Heart right ventricle (tissue), 16 donors: ENCODE measurements at regions not wholly inside any gene's neighbourhood (a gene's known extent, or its start where the extent isn't known, plus 50 kb on each side); places are given as distances from the start of the nearest gene placed in this dataset.

ENCODE experiments used
- ATAC-seq, 8 donors: fragments of 200-7000 bp; cut with Tn5 transposase; one replicate each; pipeline ENCODE4 v1.9.1; 2020; ENCODE audit warnings: mild to moderate bottlenecking in 8 of 8, moderate library complexity in 8 of 8, moderate number of reproducible peaks in 1 of 8
- DNase-seq, 2 donors: peaks; one replicate each; pipeline ENCODE4 v3.0.0-alpha.2; 2020
- H3K27ac ChIP-seq, 10 donors: fragments of 200-600 bp; sonication (generic) in 2 of 10; one replicate each; pipeline versions ENCODE4 v1.5.0 to v1.8.0; 2020 to 2022; ENCODE audit warnings: mild to moderate bottlenecking in 3 of 10
- H3K27me3 ChIP-seq, 7 donors: fragments of 200-600 bp; one replicate each; pipeline ENCODE4 v1.8.0; 2021 to 2022; ENCODE audit warnings: mild to moderate bottlenecking in 2 of 7
- H3K36me3 ChIP-seq, 9 donors: fragments of 200-600 bp; sonication (generic) in 1 of 9; one replicate each; pipeline versions ENCODE4 v1.5.0 to v1.8.0; 2020 to 2022; ENCODE audit warnings: mild to moderate bottlenecking in 2 of 9
- H3K4me1 ChIP-seq, 9 donors: fragments of 200-600 bp; sonication (generic) in 1 of 9; one replicate each; pipeline versions ENCODE4 v1.5.0 to v1.8.0; 2020 to 2022; ENCODE audit warnings: mild to moderate bottlenecking in 4 of 9
- H3K4me3 ChIP-seq, 10 donors: fragments of 200-600 bp; sonication (generic) in 2 of 10; one replicate each; pipeline versions ENCODE4 v1.5.0 to v1.8.0; 2020 to 2022; ENCODE audit warnings: mild to moderate bottlenecking in 7 of 10, moderate library complexity in 2 of 10
- H3K9me3 ChIP-seq, 11 donors: fragments of 200-600 bp in 10 of 11; sonication (generic) in 2 of 11; one replicate each; pipeline versions ENCODE4 v1.5.0 to v1.8.0; 2013 to 2022; ENCODE audit warnings: mild to moderate bottlenecking in 2 of 11, control low read depth in 1 of 11, moderate library complexity in 1 of 11
- WGBS, 2 donors: extraction: QIAGEN DNeasy Blood & Tissue Kit; methylation state at CpG; one replicate each; pipeline ENCODE4 v1.1.7; 2013; ENCODE audit warnings: inconsistent platforms in 1 of 2; 5-methylcytosine and 5-hydroxymethylcytosine counted together
- intact Hi-C, 10 donors: fragments of 100-400 bp; cut with DNase I; formaldehyde crosslinking; loops; one replicate each; pipeline versions ENCODE4 v1.11.1 to v1.14.2; 2022
- TF ChIP-seq, protein P1 (sequence below), 9 donors: fragments of 200-600 bp; sonication (generic) in 2 of 9; IDR thresholded peaks; one replicate each; pipeline versions ENCODE4 v1.5.0 to v1.8.0; 2021 to 2022; ENCODE audit warnings: antibody characterized with exemption in 9 of 9, mild to moderate bottlenecking in 5 of 9, moderate library complexity in 1 of 9
- donor health status: Arrhythmogenic right ventricular cardiomyopathy.
- donor health status: ischemic (EF 13 %, LVEDD 7.1; RV severe dilation, severe dysfunction).
- donor health status: healthy with polysubstance abuse.
- donor health status: DM: no; HTN: yes; CAD: no.
- donor health status: DM: no; HTN: no; CAD: no.
- donor health status: ischemic (EF 25% LVEDD 6.9; RV normal size, moderate dysfunction).
- donor health status: ischemic (EF 25% LVEDD 5.7; RV mildly dilated, moderate dysfunction).
- donor health status: healthy.
- donor health status: DM: yes; HTN: yes; CAD: no.
- donor health status: Ischemic cardiomyopathy.
- donor health status: ischemic (EF 35%, LVEDD 5.7; RV mildly dilated, moderate dysfunction).
- donor health status: nonischemic (EF 11% LVEDD 7.7; RV severe dilation, severe dysfunction).
- donor health status: DM: yes; HTN: yes; CAD: no.
- donor health status: PGD.
- donor health status: ischemic (EF 29% LVEDD 5.4; RV normal size, mild dysfunction).
- donor health status: nonischemic (EF 23%, LVEDD 6.1; RV moderate dilation, normal function).

DNA sequence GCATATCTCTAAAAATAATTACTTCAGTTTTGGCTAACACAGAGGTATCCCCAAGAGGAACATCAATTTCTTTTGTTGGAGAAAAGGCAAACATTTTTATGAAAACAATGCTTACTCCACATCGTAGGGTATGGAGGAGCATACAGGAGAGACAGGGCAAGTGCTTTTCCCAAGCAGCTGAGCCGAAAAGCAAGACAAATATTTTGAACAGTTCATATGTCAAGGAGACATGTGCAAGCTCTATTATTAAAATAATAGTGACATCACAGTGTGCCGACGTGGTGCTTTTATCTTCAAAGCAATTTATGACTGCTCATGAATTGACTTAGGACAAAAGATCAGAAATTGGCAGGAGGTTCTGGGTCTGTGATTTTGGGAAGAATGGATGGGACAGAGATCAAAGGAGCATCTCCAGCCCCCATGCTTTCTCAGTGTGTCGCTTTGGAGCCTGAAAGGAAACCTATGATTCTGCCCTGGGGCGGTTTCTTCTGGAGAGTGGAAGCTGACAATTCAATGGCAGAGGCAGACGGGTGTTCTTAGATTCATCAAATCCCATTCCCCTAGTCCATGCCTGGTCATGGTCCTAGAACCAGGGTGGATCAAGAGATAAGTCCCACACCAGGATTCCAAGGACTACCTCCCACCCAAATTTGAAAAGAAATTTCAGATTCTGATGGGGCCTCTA is 97.1 kb downstream of the JCAD start:
- Histone ChIP-seq H3K27me3 (no peaks in the 10 kb centered on the region), H3K4me3 (no peak overlapping the region), H3K27ac (no peak overlapping the region), H3K36me3 (no peaks in the 10 kb centered on the region), H3K9me3 (no peaks in the 10 kb centered on the region), H3K4me1 (peaks cover 0 to 10% (median 7%) of the 10 kb centered on the region in 9 donors)
- no peak for DNase-seq
- intact Hi-C loops, result no loop called here
- TF ChIP-seq, protein P1, sequence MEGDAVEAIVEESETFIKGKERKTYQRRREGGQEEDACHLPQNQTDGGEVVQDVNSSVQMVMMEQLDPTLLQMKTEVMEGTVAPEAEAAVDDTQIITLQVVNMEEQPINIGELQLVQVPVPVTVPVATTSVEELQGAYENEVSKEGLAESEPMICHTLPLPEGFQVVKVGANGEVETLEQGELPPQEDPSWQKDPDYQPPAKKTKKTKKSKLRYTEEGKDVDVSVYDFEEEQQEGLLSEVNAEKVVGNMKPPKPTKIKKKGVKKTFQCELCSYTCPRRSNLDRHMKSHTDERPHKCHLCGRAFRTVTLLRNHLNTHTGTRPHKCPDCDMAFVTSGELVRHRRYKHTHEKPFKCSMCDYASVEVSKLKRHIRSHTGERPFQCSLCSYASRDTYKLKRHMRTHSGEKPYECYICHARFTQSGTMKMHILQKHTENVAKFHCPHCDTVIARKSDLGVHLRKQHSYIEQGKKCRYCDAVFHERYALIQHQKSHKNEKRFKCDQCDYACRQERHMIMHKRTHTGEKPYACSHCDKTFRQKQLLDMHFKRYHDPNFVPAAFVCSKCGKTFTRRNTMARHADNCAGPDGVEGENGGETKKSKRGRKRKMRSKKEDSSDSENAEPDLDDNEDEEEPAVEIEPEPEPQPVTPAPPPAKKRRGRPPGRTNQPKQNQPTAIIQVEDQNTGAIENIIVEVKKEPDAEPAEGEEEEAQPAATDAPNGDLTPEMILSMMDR (IDR thresholded peaks at IDR 0.05), result no peak
- no peak for ATAC-seq
- 72 to 75% methylated on average over 7 of the region's 7 CpGs for WGBS, 2 donors

DNA sequence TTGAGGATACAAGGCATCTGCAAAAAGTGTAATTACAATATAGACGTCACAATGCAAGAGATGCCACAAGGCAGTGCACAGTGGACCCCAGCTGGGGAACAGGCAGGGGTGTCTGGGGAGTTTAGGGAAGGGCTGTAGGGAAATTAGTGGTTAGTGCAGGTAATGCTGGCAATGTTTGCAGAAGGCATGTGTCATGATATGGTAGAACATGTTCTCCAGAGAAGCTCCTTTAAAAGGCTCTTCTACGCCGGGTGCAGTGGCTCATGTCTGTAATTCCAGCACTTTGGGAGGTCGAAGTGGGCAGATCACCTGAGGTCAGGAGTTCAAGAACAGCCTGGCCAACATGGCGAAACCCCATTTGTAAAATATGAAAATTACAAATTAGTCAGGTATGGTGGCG is 98.0 kb downstream of the JCAD start:
- peaks cover 0 to 10% (median 7%) of the 10 kb centered on the region in 9 donors for H3K4me1 ChIP-seq
- H3K27me3 ChIP-seq, result no peaks in the 10 kb centered on the region
- H3K9me3 ChIP-seq, result peaks cover 0 to 3% (median 0%) of the 10 kb centered on the region in 11 donors
- H3K36me3 ChIP-seq, result no peaks in the 10 kb centered on the region
- TF ChIP-seq, protein P1 (IDR thresholded peaks at IDR 0.05), result no peak
- no peak overlapping the region for H3K27ac ChIP-seq
- DNase-seq (no peak), ATAC-seq (no peak)
- intact Hi-C loops, result no loop called here
- 97 to 98% methylated on average over 6 of the region's 6 CpGs for WGBS, 2 donors
- H3K4me3 ChIP-seq, result no peak overlapping the region

DNA sequence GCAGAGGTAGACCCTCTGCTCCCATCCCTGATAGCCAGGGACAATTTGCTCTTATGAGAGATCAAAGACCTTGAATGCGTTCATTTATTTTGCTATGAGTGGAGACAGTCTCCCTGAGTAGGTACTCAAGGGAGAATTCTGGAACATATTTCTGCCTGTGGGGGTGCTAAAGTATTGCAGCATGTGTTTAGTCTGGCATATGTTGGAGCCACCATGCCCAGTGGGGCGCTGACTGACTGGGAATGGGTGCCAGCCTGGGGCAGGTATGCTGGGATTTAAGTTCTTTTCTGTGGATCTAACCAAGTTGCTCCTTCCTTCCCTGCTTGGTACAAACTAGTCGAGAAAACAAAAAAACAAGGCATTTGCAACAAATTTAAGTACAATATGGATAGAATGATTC is 99.1 kb downstream of the JCAD start:
- ATAC-seq (no peak), DNase-seq (no peak)
- H3K36me3 ChIP-seq, result no peaks in the 10 kb centered on the region
- H3K27me3 ChIP-seq, result no peaks in the 10 kb centered on the region
- WGBS, 2 donors, result 82 to 97% methylated on average over 3 of the region's 3 CpGs
- H3K27ac ChIP-seq, result no peak overlapping the region
- peaks cover 0 to 10% (median 7%) of the 10 kb centered on the region in 9 donors for H3K4me1 ChIP-seq
- intact Hi-C loops, result no loop called here
- peaks cover 0 to 4% (median 0%) of the 10 kb centered on the region in 11 donors for H3K9me3 ChIP-seq
- no peak overlapping the region for H3K4me3 ChIP-seq
- TF ChIP-seq, protein P1 (IDR thresholded peaks at IDR 0.05), result no peak

DNA sequence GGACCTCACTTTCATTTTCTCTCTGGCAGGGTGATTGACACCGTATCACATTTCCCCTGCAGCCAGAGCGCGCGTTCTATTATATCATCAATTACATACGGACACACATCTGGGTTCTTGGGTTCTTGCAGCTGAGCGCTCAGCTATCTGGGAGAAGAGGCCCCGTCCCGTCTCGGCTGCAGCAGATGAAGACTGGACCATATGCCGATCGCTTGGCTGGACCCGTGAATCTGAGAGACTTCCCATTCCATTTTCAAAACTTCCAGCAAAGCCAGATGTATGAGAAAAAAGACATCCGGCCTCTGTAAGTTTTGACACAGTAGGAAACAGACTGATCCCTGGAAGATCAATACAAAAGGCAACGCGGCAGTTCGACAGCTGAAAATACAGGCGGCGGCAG is 99.8 kb downstream of the JCAD start:
- no peak for ATAC-seq
- TF ChIP-seq, protein P1 (IDR thresholded peaks at IDR 0.05), result no peak
- intact Hi-C loops, result no loop called here
- 76 to 85% methylated on average over 18 of the region's 18 CpGs for WGBS, 2 donors
- no peak for DNase-seq
- H3K4me3 ChIP-seq, result peak overlapping the region in 2 of 10 donors; percentile 12 to 20
- H3K4me1 ChIP-seq, result peaks cover 0 to 10% (median 7%) of the 10 kb centered on the region in 9 donors
- H3K27me3 ChIP-seq, result no peaks in the 10 kb centered on the region
- peaks cover 0 to 4% (median 0%) of the 10 kb centered on the region in 11 donors for H3K9me3 ChIP-seq
- no peaks in the 10 kb centered on the region for H3K36me3 ChIP-seq
- H3K27ac ChIP-seq, result no peak overlapping the region
